A549 (cell line): ENCODE measurements at regions not wholly inside any gene's neighbourhood (a gene's known extent, or its start where the extent isn't known, plus 50 kb on each side); places are given as distances from the start of the nearest gene placed in this dataset.

Experiments
- ATAC-seq, 2 experiments: fragments of 200-7000 bp in 1 of 2; fragments of >200 bp in 1 of 2; cut with Nextera tagmentation in 1 of 2; cut with Tn5 transposase in 1 of 2; 3 replicates each; pipeline versions ENCODE4 v1.8.0 to v1.9.1; 2018 to 2020; ENCODE audit warnings: mild to moderate bottlenecking in 1 of 2, moderate library complexity in 1 of 2
- CTCF ChIA-PET: fragments of 300-600 bp; sonication (Branson Sonifier 250); formaldehyde crosslinking; extraction: SDS; loops from one replicate; lab custom pipeline; 2021; ENCODE audit warnings: antibody characterized with exemption, inconsistent platforms; lab: Yijun Ruan, JAX
- POLR2A ChIA-PET: fragments of 350-600 bp; formaldehyde crosslinking; extraction: SDS; loops from one replicate; lab custom pipeline; 2021; ENCODE audit warnings: antibody characterized with exemption, inconsistent platforms; lab: Yijun Ruan, JAX
- DNase-seq, 2 experiments: peaks; one replicate each; pipeline versions ENCODE4 v3.0.0 to v3.0.0-alpha.2; 2011 to 2016; ENCODE audit warnings: low read depth in 1 of 2, low spot score in 1 of 2
- FAIRE-seq: peaks from 2 replicates; lab custom pipeline; 2011; peaks lifted over from hg19 to GRCh38; lab: Jason Lieb, UNC
- H3K27ac ChIP-seq, 2 experiments: fragments of >200 bp; sonication (Bioruptor Twin); formaldehyde crosslinking; 3 replicates each; pipeline ENCODE4 v1.5.1; 2016 to 2017
- H3K4me1 ChIP-seq: fragments of >200 bp; sonication (Bioruptor Twin); formaldehyde crosslinking; 3 replicates; pipeline ENCODE4 v1.6.1; 2016
- H3K4me2 ChIP-seq: fragments of >200 bp; sonication (Bioruptor Twin); formaldehyde crosslinking; 3 replicates; pipeline ENCODE4 v1.6.1; 2016
- H3K4me3 ChIP-seq: fragments of >200 bp; sonication (Bioruptor Twin); formaldehyde crosslinking; 3 replicates; pipeline ENCODE4 v1.5.1; 2016
- H3K9me3 ChIP-seq: fragments of >200 bp; sonication (Bioruptor Twin); formaldehyde crosslinking; 3 replicates; pipeline ENCODE4 v1.6.1; 2016
- ATOH8 ChIP-seq: fragments of 250-450 bp; sonication (Bioruptor Pico); IDR thresholded peaks from 2 replicates; pipeline ENCODE4 v1.5.0; 2020; ENCODE audit warnings: low read depth, mild to moderate bottlenecking, moderate library complexity
- BCL3 ChIP-seq: fragments of >200 bp; sonication (Bioruptor Twin); formaldehyde crosslinking; IDR thresholded peaks from 3 replicates; pipeline ENCODE4 v1.6.1; 2016
- BHLHE40 ChIP-seq: IDR thresholded peaks from 2 replicates; pipeline ENCODE4 v1.6.1; 2012; ENCODE audit warnings: low read depth, low read length, inconsistent platforms
- CBX8 ChIP-seq: fragments of 200-600 bp; sonication (generic); IDR thresholded peaks from 2 replicates; pipeline ENCODE4 v1.6.1; 2016
- CTCF ChIP-seq: fragments of >200 bp; sonication (Bioruptor Twin); formaldehyde crosslinking; IDR thresholded peaks from 3 replicates; pipeline ENCODE4 v1.5.1; 2016
- EHF ChIP-seq: fragments of 250-450 bp; sonication (Bioruptor Pico); IDR thresholded peaks from 2 replicates; pipeline ENCODE4 v1.5.0; 2020; ENCODE audit warnings: mild to moderate bottlenecking
- EHMT2 ChIP-seq: fragments of 200-600 bp; sonication (generic); IDR thresholded peaks from 2 replicates; pipeline ENCODE4 v1.6.1; 2016; ENCODE audit warnings: antibody characterized with exemption, low read depth, mild to moderate bottlenecking, moderate library complexity
- EP300 ChIP-seq, 2 experiments: fragments of >200 bp; sonication (Bioruptor Twin); formaldehyde crosslinking; IDR thresholded peaks; 2 replicates in 1 of 2; 3 replicates in 1 of 2; pipeline ENCODE4 v1.6.1; 2016 to 2017
- ESRRA ChIP-seq: fragments of 150-350 bp; IDR thresholded peaks from 2 replicates; pipeline ENCODE4 v1.6.1; 2014; ENCODE audit warnings: mild to moderate bottlenecking, low read length, borderline replicate concordance
- FOSB ChIP-seq: fragments of 250-450 bp; sonication (Bioruptor Pico); IDR thresholded peaks from 2 replicates; pipeline ENCODE4 v1.5.0; 2020; ENCODE audit warnings: mild to moderate bottlenecking, moderate library complexity
- FOXS1 ChIP-seq: fragments of 250-450 bp; sonication (Bioruptor Pico); IDR thresholded peaks from 2 replicates; pipeline ENCODE4 v1.5.0; 2020; ENCODE audit warnings: mild to moderate bottlenecking, moderate library complexity
- HDAC2 ChIP-seq: fragments of 200-600 bp; sonication (generic); IDR thresholded peaks from 2 replicates; pipeline ENCODE4 v1.6.1; 2016
- HEYL ChIP-seq: fragments of 250-450 bp; sonication (Bioruptor Pico); IDR thresholded peaks from 2 replicates; pipeline ENCODE4 v1.8.0; 2021; ENCODE audit warnings: mild to moderate bottlenecking, moderate library complexity
- HOXB5 ChIP-seq: fragments of 250-450 bp; sonication (Bioruptor Pico); IDR thresholded peaks from 2 replicates; pipeline ENCODE4 v1.5.0; 2020; ENCODE audit warnings: mild to moderate bottlenecking, moderate library complexity
- KDM5A ChIP-seq: fragments of 200-600 bp; sonication (generic); IDR thresholded peaks from 2 replicates; pipeline ENCODE4 v1.6.1; 2016; ENCODE audit warnings: antibody characterized with exemption, mild to moderate bottlenecking
- MAZ ChIP-seq: fragments of 150-350 bp; IDR thresholded peaks from 2 replicates; pipeline ENCODE4 v1.6.1; 2014; ENCODE audit warnings: antibody characterized with exemption, low read depth, low read length, borderline replicate concordance
- MYC ChIP-seq: IDR thresholded peaks from 2 replicates; pipeline ENCODE4 v1.6.1; 2012; ENCODE audit warnings: mild to moderate bottlenecking, inconsistent platforms, low read length, improper control_type of control experiment, borderline replicate concordance
- NFE2L2 ChIP-seq: fragments of 150-350 bp; conservative IDR thresholded peaks from 2 replicates; pipeline ENCODE4 v1.6.1; 2014; ENCODE audit warnings: low read length
- NR3C1 ChIP-seq: fragments of >200 bp; sonication (Bioruptor Twin); formaldehyde crosslinking; IDR thresholded peaks from 3 replicates; pipeline ENCODE4 v1.6.1; 2017
- RAD21 ChIP-seq, 2 experiments: fragments of >200 bp in 1 of 2; sonication (Bioruptor Twin) in 1 of 2; formaldehyde crosslinking in 1 of 2; IDR thresholded peaks in 1 of 2; conservative IDR thresholded peaks in 1 of 2; 2 replicates in 1 of 2; 3 replicates in 1 of 2; pipeline ENCODE4 v1.6.1; 2012 to 2018; ENCODE audit warnings: inconsistent platforms in 1 of 2
- RNF2 ChIP-seq: fragments of 200-600 bp; sonication (generic); IDR thresholded peaks from 2 replicates; pipeline ENCODE4 v1.6.1; 2016; ENCODE audit warnings: low read depth, mild to moderate bottlenecking, antibody characterized with exemption, moderate library complexity, borderline replicate concordance
- SMC3 ChIP-seq: fragments of >200 bp; sonication (Bioruptor Twin); formaldehyde crosslinking; IDR thresholded peaks from 3 replicates; pipeline ENCODE4 v1.6.1; 2018; ENCODE audit warnings: inconsistent platforms
- TFCP2L1 ChIP-seq: fragments of 250-450 bp; sonication (Bioruptor Pico); IDR thresholded peaks from 2 replicates; pipeline ENCODE4 v1.5.0; 2021; ENCODE audit warnings: mild to moderate bottlenecking
- ZNF302 ChIP-seq: fragments of 250-450 bp; sonication (Bioruptor Pico); IDR thresholded peaks from 2 replicates; pipeline ENCODE4 v1.9.0; 2021; ENCODE audit warnings: inconsistent platforms, mild to moderate bottlenecking, moderate library complexity
- WGBS: methylation state at CpG from one replicate; pipeline ENCODE4 v1.1.6; 2017; ENCODE audit errors: missing lambda C conversion rate; 5-methylcytosine and 5-hydroxymethylcytosine counted together
- TF ChIP-seq, protein P1 (sequence below): fragments of >200 bp; sonication (Bioruptor Twin); formaldehyde crosslinking; IDR thresholded peaks from 2 replicates; pipeline ENCODE4 v1.6.1; 2016
- TF ChIP-seq, protein P2 (sequence below): IDR thresholded peaks from 2 replicates; pipeline ENCODE4 v1.6.1; 2012; ENCODE audit warnings: low read depth, borderline replicate concordance

DNA sequence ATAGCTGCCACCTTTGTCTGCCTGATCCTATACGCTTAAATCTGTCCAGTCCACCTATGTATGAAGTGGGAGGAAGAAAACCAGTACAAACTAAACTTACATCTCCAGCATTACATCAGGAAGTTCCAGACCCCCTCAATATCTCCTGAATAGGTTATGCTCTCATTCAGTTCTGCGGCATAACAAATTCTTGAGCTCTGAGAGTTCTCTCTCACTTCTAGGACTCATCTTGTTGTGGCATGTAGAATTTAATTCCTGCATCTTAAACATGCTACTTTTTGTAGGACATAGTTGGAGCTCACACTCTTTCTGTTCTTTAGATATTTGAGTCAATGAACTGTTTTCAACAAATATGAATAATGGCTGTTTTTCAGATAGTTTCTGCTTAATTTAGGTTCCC lies 662.5 kb downstream of the CDH11 start:
- POLR2A ChIA-PET, result no interaction called here
- no peak for DNase-seq
- FAIRE-seq, result no peak
- H3K4me1 ChIP-seq, result no peaks in the 10 kb centered on the region
- H3K27ac ChIP-seq, result no peak overlapping the region
- no peak for ATAC-seq
- TF ChIP-seq NR3C1 (no peak), FOXS1 (no peak), HOXB5 (CRISPR knock-in tag) (no peak), BHLHE40 (no peak), BCL3 (no peak), HDAC2 (no peak), CBX8 (no peak), HEYL (CRISPR knock-in tag) (no peak)
- H3K9me3 ChIP-seq, result no peaks in the 10 kb centered on the region
- H3K4me3 ChIP-seq, result no peak overlapping the region
- no peak overlapping the region for H3K4me2 ChIP-seq
- WGBS, result 33% methylated on average over 2 of the region's 2 CpGs
- CTCF ChIA-PET, result no interaction called here

DNA sequence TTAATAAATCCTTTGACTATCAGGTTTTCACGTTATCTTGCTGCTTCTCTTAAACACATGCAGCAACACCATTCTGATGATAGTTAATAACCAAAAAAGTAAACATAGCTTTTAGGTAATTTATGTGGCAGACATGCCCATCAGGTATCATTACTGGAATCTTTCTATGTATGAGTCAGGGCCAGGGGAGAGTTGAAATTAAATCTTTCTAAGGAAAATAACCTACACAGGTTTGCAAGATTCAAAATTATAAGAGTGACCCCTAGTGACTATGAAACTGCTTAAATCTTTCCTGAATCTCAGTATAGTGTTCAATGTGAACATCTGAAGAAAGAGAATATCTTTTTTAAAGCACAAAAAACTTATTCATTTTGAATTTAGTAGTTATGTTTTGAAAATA lies 666.6 kb downstream of the CDH11 start:
- DNase-seq (no peak), FAIRE-seq (no peak), ATAC-seq (no peak)
- H3K4me2 ChIP-seq, result no peak overlapping the region
- no peaks in the 10 kb centered on the region for H3K4me1 ChIP-seq
- CTCF ChIA-PET, result interaction anchor here (0.6 to 1.4 kb wide), 3 partner anchors 10 to 21 kb away, joined by 3 to 4 read pairs (median 3); no protein-coding TSS in a partner anchor
- TF ChIP-seq ESRRA (no peak), SMC3 (0 out of 3 replicates have a peak, but pooled peaks have one; percentile 9), EHF (CRISPR knock-in tag) (no peak), RAD21 (conservative IDR thresholded peaks at IDR 0.05 in 1 of 2, IDR thresholded peaks at IDR 0.05 in 1 of 2) (peak; percentile 17 to 37; a peak in 4 of 5 replicates), CTCF (no peak)
- no peaks in the 10 kb centered on the region for H3K9me3 ChIP-seq
- WGBS, result 8% methylated on average over 1 of the region's 1 CpG
- H3K4me3 ChIP-seq, result no peak overlapping the region
- POLR2A ChIA-PET, result no interaction called here
- H3K27ac ChIP-seq, result no peak overlapping the region

DNA sequence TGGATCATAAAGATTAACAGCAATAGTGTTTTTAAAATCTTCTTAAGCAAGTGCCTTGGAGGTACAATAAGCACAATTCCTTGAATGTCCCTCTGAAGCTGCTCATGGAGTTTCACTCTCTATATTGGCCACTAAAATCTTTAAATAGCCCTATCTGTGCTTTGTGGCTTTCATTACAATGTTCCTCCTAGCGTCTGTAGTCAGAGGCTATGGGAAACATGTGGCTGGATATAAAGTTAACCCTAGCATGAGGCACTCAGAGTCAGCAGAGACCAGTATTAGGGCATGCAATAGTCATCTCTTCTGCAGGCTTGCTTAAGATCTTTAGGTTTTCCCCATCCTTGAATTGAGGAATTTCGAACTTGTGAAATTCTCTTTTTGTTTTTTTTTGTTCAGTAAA lies 668.2 kb downstream of the CDH11 start:
- POLR2A ChIA-PET, result no interaction called here
- Histone ChIP-seq H3K4me1 (no peaks in the 10 kb centered on the region), H3K9me3 (no peaks in the 10 kb centered on the region), H3K4me3 (no peak overlapping the region), H3K4me2 (no peak overlapping the region), H3K27ac (no peak overlapping the region)
- WGBS, result 0% methylated on average over 2 of the region's 2 CpGs
- no peak for DNase-seq
- TF ChIP-seq HEYL (CRISPR knock-in tag) (no peak), FOSB (CRISPR knock-in tag) (no peak), NFE2L2 (no peak), SMC3 (no peak), ATOH8 (no peak), RNF2 (no peak), MYC (no peak), EP300 (IDR thresholded peaks at IDR 0.05) (no peak), TFCP2L1 (no peak), EHMT2 (no peak), KDM5A (no peak), ESRRA (no peak), MAZ (no peak), BHLHE40 (no peak), ZNF302 (CRISPR knock-in tag) (no peak), CBX8 (no peak)
- TF ChIP-seq, protein P1, sequence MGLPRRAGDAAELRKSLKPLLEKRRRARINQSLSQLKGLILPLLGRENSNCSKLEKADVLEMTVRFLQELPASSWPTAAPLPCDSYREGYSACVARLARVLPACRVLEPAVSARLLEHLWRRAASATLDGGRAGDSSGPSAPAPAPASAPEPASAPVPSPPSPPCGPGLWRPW, result no peak
- TF ChIP-seq, protein P2, sequence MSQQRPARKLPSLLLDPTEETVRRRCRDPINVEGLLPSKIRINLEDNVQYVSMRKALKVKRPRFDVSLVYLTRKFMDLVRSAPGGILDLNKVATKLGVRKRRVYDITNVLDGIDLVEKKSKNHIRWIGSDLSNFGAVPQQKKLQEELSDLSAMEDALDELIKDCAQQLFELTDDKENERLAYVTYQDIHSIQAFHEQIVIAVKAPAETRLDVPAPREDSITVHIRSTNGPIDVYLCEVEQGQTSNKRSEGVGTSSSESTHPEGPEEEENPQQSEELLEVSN, result no peak
- ATAC-seq, result no peak
- CTCF ChIA-PET, result no interaction called here
- FAIRE-seq, result no peak
